H9 (cell line): ENCODE measurements at regions not wholly inside any gene's neighbourhood (a gene's known extent, or its start where the extent isn't known, plus 50 kb on each side); places are given as distances from the start of the nearest gene placed in this dataset.

ENCODE experiments used
- DNase-seq: peaks from one replicate; pipeline ENCODE4 v3.0.0-alpha.2; 2017
- H2AFZ ChIP-seq: one replicate; pipeline ENCODE4 v1.6.1; 2013; ENCODE audit warnings: mild to moderate bottlenecking, low read length, control low read depth, moderate library complexity
- H2AK5ac ChIP-seq: 2 replicates; pipeline ENCODE4 v1.6.1; 2013; ENCODE audit warnings: low read length, control low read depth, mixed read lengths; ENCODE audit not compliant: insufficient read length
- H2BK120ac ChIP-seq: one replicate; pipeline ENCODE4 v1.6.1; 2013; ENCODE audit warnings: low read depth, mild to moderate bottlenecking, low read length, control low read depth, inconsistent platforms; ENCODE audit not compliant: poor library complexity, severe bottlenecking
- H2BK12ac ChIP-seq: 2 replicates; pipeline ENCODE4 v1.6.1; 2013; ENCODE audit warnings: low read length, control low read depth, mixed read lengths, low read depth; ENCODE audit not compliant: insufficient read length
- H2BK15ac ChIP-seq: 2 replicates; pipeline ENCODE4 v1.6.1; 2013; ENCODE audit warnings: low read depth, low read length, control low read depth
- H2BK20ac ChIP-seq: one replicate; pipeline ENCODE4 v1.6.1; 2013; ENCODE audit warnings: low read depth, mild to moderate bottlenecking, low read length, control low read depth, inconsistent platforms; ENCODE audit not compliant: poor library complexity, severe bottlenecking
- H2BK5ac ChIP-seq: 2 replicates; pipeline ENCODE4 v1.6.1; 2013; ENCODE audit warnings: low read length, control low read depth, mixed read lengths; ENCODE audit not compliant: insufficient read length
- H3K14ac ChIP-seq: 2 replicates; pipeline ENCODE4 v1.6.1; 2013; ENCODE audit warnings: low read length, control low read depth; ENCODE audit not compliant: insufficient read depth
- H3K18ac ChIP-seq: 2 replicates; pipeline ENCODE4 v1.6.1; 2013; ENCODE audit warnings: low read depth, mild to moderate bottlenecking, mixed read lengths, low read length, control low read depth; ENCODE audit not compliant: insufficient read length
- H3K23ac ChIP-seq: 2 replicates; pipeline ENCODE4 v1.6.1; 2013; ENCODE audit warnings: low read length, control low read depth, mixed read lengths, low read depth; ENCODE audit not compliant: insufficient read length
- H3K23me2 ChIP-seq: 2 replicates; pipeline ENCODE4 v1.6.1; 2013; ENCODE audit warnings: low read depth, mild to moderate bottlenecking, mixed read lengths, low read length, control low read depth; ENCODE audit not compliant: insufficient read length, poor library complexity, severe bottlenecking
- H3K27ac ChIP-seq: 2 replicates; pipeline ENCODE4 v1.5.1; 2013; ENCODE audit warnings: low read length, control low read depth, mixed read lengths, low read depth; ENCODE audit not compliant: insufficient read length
- H3K27me3 ChIP-seq: 2 replicates; pipeline ENCODE4 v1.6.1; 2013; ENCODE audit warnings: low read length, control low read depth, inconsistent platforms; ENCODE audit not compliant: insufficient read depth
- H3K4ac ChIP-seq: 2 replicates; pipeline ENCODE4 v1.6.1; 2013; ENCODE audit warnings: low read depth, mild to moderate bottlenecking, control low read depth, inconsistent platforms, low read length, moderate library complexity
- H3K4me1 ChIP-seq: 2 replicates; pipeline ENCODE4 v1.6.1; 2013; ENCODE audit warnings: low read length, control low read depth, inconsistent platforms; ENCODE audit not compliant: insufficient read depth
- H3K4me2 ChIP-seq: 2 replicates; pipeline ENCODE4 v1.6.1; 2013; ENCODE audit warnings: low read length, control low read depth, mixed read lengths; ENCODE audit not compliant: insufficient read length, insufficient read depth
- H3K56ac ChIP-seq: 2 replicates; pipeline ENCODE4 v1.6.1; 2013; ENCODE audit warnings: low read depth, mild to moderate bottlenecking, mixed read lengths, low read length, control low read depth; ENCODE audit not compliant: insufficient read length
- H3K79me1 ChIP-seq: 2 replicates; pipeline ENCODE4 v1.6.1; 2013; ENCODE audit warnings: low read depth, mild to moderate bottlenecking, moderate library complexity, low read length, control low read depth, inconsistent platforms; ENCODE audit not compliant: insufficient read depth, poor library complexity, severe bottlenecking
- H3K79me2 ChIP-seq: 2 replicates; pipeline ENCODE4 v1.6.1; 2013; ENCODE audit warnings: low read length, control low read depth, inconsistent platforms; ENCODE audit not compliant: insufficient read depth
- H3K9ac ChIP-seq: 2 replicates; pipeline ENCODE4 v1.6.1; 2013; ENCODE audit warnings: low read length, control low read depth, mixed read lengths; ENCODE audit not compliant: insufficient read length; ENCODE audit errors: extremely low read depth
- H3K9me3 ChIP-seq: one replicate; pipeline ENCODE4 v1.6.1; 2013; ENCODE audit warnings: low read depth, low read length, inconsistent platforms; ENCODE audit not compliant: control insufficient read depth
- H3T11ph ChIP-seq: one replicate; pipeline ENCODE4 v1.6.1; 2013; ENCODE audit warnings: mild to moderate bottlenecking, low read length, control low read depth, inconsistent platforms
- H4K20me1 ChIP-seq: one replicate; pipeline ENCODE4 v1.6.1; 2013; ENCODE audit not compliant: control insufficient read depth, insufficient read length, insufficient read depth
- H4K5ac ChIP-seq: 2 replicates; pipeline ENCODE4 v1.6.1; 2013; ENCODE audit warnings: low read depth, mild to moderate bottlenecking, mixed read lengths, low read length, control low read depth; ENCODE audit not compliant: insufficient read length
- H4K8ac ChIP-seq: replicated peaks from 2 replicates; pipeline ENCODE4 v1.6.1; 2013; ENCODE audit warnings: low read length, control low read depth, mixed read lengths, low read depth; ENCODE audit not compliant: insufficient read length
- H4K91ac ChIP-seq: 2 replicates; pipeline ENCODE4 v1.6.1; 2013; ENCODE audit warnings: low read depth, mild to moderate bottlenecking, moderate library complexity, mixed read lengths, low read length, control low read depth; ENCODE audit not compliant: insufficient read length
- H3K27ac Mint-ChIP-seq, 3 experiments: 2 replicates in 2 of 3; 3 replicates in 1 of 3; pipeline ENCODE4 v1.8.0; 2020 to 2021; ENCODE audit warnings: mixed read lengths in 3 of 3, mild to moderate bottlenecking in 1 of 3, moderate library complexity in 1 of 3
- H3K27me3 Mint-ChIP-seq: 2 replicates; pipeline ENCODE4 v1.8.0; 2021; ENCODE audit warnings: low read depth, mild to moderate bottlenecking, moderate library complexity, mixed read lengths
- H3K36me3 Mint-ChIP-seq, 3 experiments: 2 replicates in 2 of 3; 3 replicates in 1 of 3; pipeline ENCODE4 v1.8.0; 2020 to 2021; ENCODE audit warnings: low read depth in 3 of 3, mixed read lengths in 3 of 3; ENCODE audit not compliant: insufficient read depth in 1 of 3
- H3K4me1 Mint-ChIP-seq, 2 experiments: 2 replicates each; pipeline ENCODE4 v1.8.0; 2020; ENCODE audit warnings: mixed read lengths in 2 of 2
- H3K4me3 Mint-ChIP-seq, 2 experiments: 2 replicates in 1 of 2; 3 replicates in 1 of 2; pipeline ENCODE4 v1.8.0; 2020 to 2021; ENCODE audit warnings: mild to moderate bottlenecking in 2 of 2, mixed read lengths in 2 of 2, moderate library complexity in 1 of 2
- H3K9me3 Mint-ChIP-seq, 2 experiments: 2 replicates in 1 of 2; 3 replicates in 1 of 2; pipeline ENCODE4 v1.8.0; 2020; ENCODE audit warnings: mild to moderate bottlenecking in 2 of 2, mixed read lengths in 2 of 2, moderate library complexity in 1 of 2
- WGBS: extraction: QIAGEN DNeasy Blood & Tissue Kit; methylation state at CpG from one replicate; pipeline ENCODE4 v1.1.7; 2013; ENCODE audit warnings: missing lambda C conversion rate, low lambda C conversion rate, mixed read lengths; ENCODE audit not compliant: insufficient read length; ENCODE audit errors: extremely low coverage; 5-methylcytosine and 5-hydroxymethylcytosine counted together
- TF ChIP-seq, protein P1 (sequence below): fragments of 200-600 bp; sonication (generic); conservative IDR thresholded peaks from 3 replicates; pipeline ENCODE4 v1.8.0; 2021; ENCODE audit warnings: antibody characterized with exemption, mild to moderate bottlenecking

DNA sequence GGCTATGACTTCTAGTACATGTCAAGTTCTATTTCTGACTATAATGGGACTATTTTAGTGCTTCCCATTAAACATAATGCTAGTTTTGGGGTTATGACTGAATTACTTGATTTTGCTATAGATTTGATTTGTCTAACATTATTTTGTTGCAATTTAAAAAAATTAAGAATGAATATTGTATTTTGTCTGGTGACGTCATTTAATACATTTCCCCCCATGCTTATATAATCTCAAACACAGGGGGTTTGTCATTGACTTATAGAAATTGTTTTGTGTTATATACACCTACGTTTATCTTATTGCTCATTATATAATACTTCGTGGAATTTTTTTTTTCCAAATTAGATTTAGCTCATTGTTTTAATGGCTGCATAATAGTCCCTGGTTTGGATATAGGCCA, 270.3 kb upstream of the VLDLR start:
- Histone ChIP-seq H3K27ac (no peak overlapping the region), H3K79me2 (no peaks in the 10 kb centered on the region), H3K23me2 (no peaks in the 10 kb centered on the region), H4K8ac (no peak overlapping the region), H2BK5ac (no peak overlapping the region), H3K4ac (no peak overlapping the region), H3K23ac (no peak overlapping the region), H2BK120ac (no peak overlapping the region), H2BK15ac (no peak overlapping the region), H3K9me3 (no peaks in the 10 kb centered on the region), H3K4me2 (no peak overlapping the region), H3K79me1 (no peaks in the 10 kb centered on the region), H3K9ac (no peak overlapping the region), H2AK5ac (no peak overlapping the region), H3K27me3 (no peaks in the 10 kb centered on the region), H3T11ph (no peak overlapping the region), H4K20me1 (no peaks in the 10 kb centered on the region), H3K18ac (no peak overlapping the region), H3K14ac (no peak overlapping the region), H3K4me1 (no peaks in the 10 kb centered on the region), H2BK12ac (no peak overlapping the region), H3K56ac (no peak overlapping the region), H2AFZ (no peak overlapping the region), H4K5ac (no peak overlapping the region), H2BK20ac (no peak overlapping the region), H4K91ac (no peak overlapping the region)
- Mint-ChIP-seq H3K27me3 (peaks cover 3% of the 10 kb centered on the region), H3K36me3 (peaks cover 9 to 26% (median 17%) of the 10 kb centered on the region in 3 experiments), H3K4me3 (no peak overlapping the region), H3K27ac (no peak overlapping the region), H3K9me3 (peaks cover 8 to 19% of the 10 kb centered on the region in 2 experiments; a peak in 4 of 5 replicates), H3K4me1 (peaks cover 12 to 15% of the 10 kb centered on the region in 2 experiments)
- TF ChIP-seq, protein P1, sequence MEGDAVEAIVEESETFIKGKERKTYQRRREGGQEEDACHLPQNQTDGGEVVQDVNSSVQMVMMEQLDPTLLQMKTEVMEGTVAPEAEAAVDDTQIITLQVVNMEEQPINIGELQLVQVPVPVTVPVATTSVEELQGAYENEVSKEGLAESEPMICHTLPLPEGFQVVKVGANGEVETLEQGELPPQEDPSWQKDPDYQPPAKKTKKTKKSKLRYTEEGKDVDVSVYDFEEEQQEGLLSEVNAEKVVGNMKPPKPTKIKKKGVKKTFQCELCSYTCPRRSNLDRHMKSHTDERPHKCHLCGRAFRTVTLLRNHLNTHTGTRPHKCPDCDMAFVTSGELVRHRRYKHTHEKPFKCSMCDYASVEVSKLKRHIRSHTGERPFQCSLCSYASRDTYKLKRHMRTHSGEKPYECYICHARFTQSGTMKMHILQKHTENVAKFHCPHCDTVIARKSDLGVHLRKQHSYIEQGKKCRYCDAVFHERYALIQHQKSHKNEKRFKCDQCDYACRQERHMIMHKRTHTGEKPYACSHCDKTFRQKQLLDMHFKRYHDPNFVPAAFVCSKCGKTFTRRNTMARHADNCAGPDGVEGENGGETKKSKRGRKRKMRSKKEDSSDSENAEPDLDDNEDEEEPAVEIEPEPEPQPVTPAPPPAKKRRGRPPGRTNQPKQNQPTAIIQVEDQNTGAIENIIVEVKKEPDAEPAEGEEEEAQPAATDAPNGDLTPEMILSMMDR, result no peak
- DNase-seq, result no peak
- no CpG with 5 or more reads among the region's 3 CpGs for WGBS
